GM23338 (cell line): ENCODE measurements at regions not wholly inside any gene's neighbourhood (a gene's known extent, or its start where the extent isn't known, plus 50 kb on each side); places are given as distances from the start of the nearest gene placed in this dataset.

Experiments
- ATAC-seq: fragments of 200-7000 bp; cut with Tn5 transposase; 3 replicates; pipeline ENCODE4 v1.9.1; 2020
- DNase-seq: peaks from one replicate; pipeline ENCODE4 v3.0.0-alpha.2; 2015; ENCODE audit warnings: low spot score
- H2AFZ ChIP-seq: fragments of 200-600 bp; sonication (generic); 2 replicates; pipeline ENCODE4 v1.8.0; 2016; ENCODE audit warnings: antibody characterized with exemption, mild to moderate bottlenecking, moderate library complexity
- H3F3A ChIP-seq: fragments of 200-600 bp; sonication (generic); replicated peaks from 2 replicates; pipeline ENCODE4 v1.8.0; 2017; ENCODE audit warnings: antibody characterized with exemption, mixed run types, low read depth
- H3K27ac ChIP-seq: fragments of 200-600 bp; sonication (generic); 2 replicates; pipeline ENCODE4 v1.6.1; 2016; ENCODE audit warnings: low read depth
- H3K27me3 ChIP-seq: fragments of 200-600 bp; sonication (generic); 2 replicates; pipeline ENCODE4 v1.8.0; 2016; ENCODE audit warnings: mild to moderate bottlenecking, mixed run types, moderate library complexity; ENCODE audit not compliant: insufficient read depth
- H3K36me3 ChIP-seq: fragments of 200-600 bp; sonication (generic); 2 replicates; pipeline ENCODE4 v1.8.0; 2016; ENCODE audit warnings: mild to moderate bottlenecking; ENCODE audit not compliant: insufficient read depth
- H3K4me1 ChIP-seq: fragments of 200-600 bp; sonication (generic); 2 replicates; pipeline ENCODE4 v1.8.0; 2016; ENCODE audit warnings: mild to moderate bottlenecking, moderate library complexity; ENCODE audit not compliant: insufficient read depth
- H3K4me2 ChIP-seq: fragments of 200-600 bp; sonication (generic); 2 replicates; pipeline ENCODE4 v1.7.1; 2017; ENCODE audit warnings: mixed run types
- H3K4me3 ChIP-seq: fragments of 200-600 bp; sonication (generic); 2 replicates; pipeline ENCODE4 v1.6.1; 2016; ENCODE audit warnings: mixed run types
- H3K79me2 ChIP-seq: fragments of 200-600 bp; sonication (generic); replicated peaks from 2 replicates; pipeline ENCODE4 v1.8.0; 2017; ENCODE audit warnings: mild to moderate bottlenecking; ENCODE audit not compliant: insufficient read depth
- H3K9me2 ChIP-seq: fragments of 200-600 bp; sonication (generic); 2 replicates; pipeline ENCODE4 v1.8.0; 2017; ENCODE audit not compliant: insufficient read depth
- H4K20me1 ChIP-seq: fragments of 200-600 bp; sonication (generic); replicated peaks from 2 replicates; pipeline ENCODE4 v1.8.0; 2017; ENCODE audit warnings: mild to moderate bottlenecking; ENCODE audit not compliant: insufficient read depth
- H3K27ac Mint-ChIP-seq: 2 replicates; pipeline ENCODE4 v1.8.0; 2020; ENCODE audit warnings: inconsistent platforms, mild to moderate bottlenecking, moderate library complexity, mixed read lengths
- H3K27me3 Mint-ChIP-seq: 3 replicates; pipeline ENCODE4 v1.8.0; 2022; ENCODE audit warnings: low read depth, mild to moderate bottlenecking, moderate library complexity, mixed read lengths, inconsistent platforms; ENCODE audit not compliant: insufficient read depth, poor library complexity
- H3K36me3 Mint-ChIP-seq: 3 replicates; pipeline ENCODE4 v1.8.0; 2021; ENCODE audit warnings: low read depth, mild to moderate bottlenecking, inconsistent platforms, moderate library complexity, mixed read lengths
- H3K4me1 Mint-ChIP-seq: 3 replicates; pipeline ENCODE4 v1.8.0; 2020; ENCODE audit warnings: mild to moderate bottlenecking, inconsistent platforms, mixed read lengths
- H3K4me3 Mint-ChIP-seq: 3 replicates; pipeline ENCODE4 v1.8.0; 2021; ENCODE audit warnings: moderate library complexity, mild to moderate bottlenecking, inconsistent platforms, mixed read lengths
- H3K9me3 Mint-ChIP-seq: 3 replicates; pipeline ENCODE4 v1.8.0; 2020; ENCODE audit warnings: moderate library complexity, mild to moderate bottlenecking, inconsistent platforms, mixed read lengths
- CREB1 ChIP-seq: fragments of 250-450 bp; sonication (Bioruptor Pico); IDR thresholded peaks from 2 replicates; pipeline ENCODE4 v1.5.0; 2020; ENCODE audit warnings: low read depth, mild to moderate bottlenecking, moderate library complexity
- EZH2 ChIP-seq: fragments of 200-600 bp; sonication (generic); IDR thresholded peaks from one replicate; pipeline ENCODE4 v1.8.0; 2017; ENCODE audit warnings: antibody characterized with exemption, mild to moderate bottlenecking, low read depth; ENCODE audit not compliant: unreplicated experiment
- EZH2phosphoT487 ChIP-seq: fragments of 200-600 bp; sonication (generic); IDR thresholded peaks from one replicate; pipeline ENCODE4 v1.8.1; 2018; ENCODE audit warnings: antibody characterized with exemption; ENCODE audit not compliant: unreplicated experiment
- JUNB ChIP-seq: IDR thresholded peaks from one replicate; pipeline ENCODE4 v1.6.1; 2016; ENCODE audit warnings: antibody characterized with exemption; ENCODE audit not compliant: unreplicated experiment
- NANOG ChIP-seq: IDR thresholded peaks from 2 replicates; pipeline ENCODE4 v1.6.1; 2016; ENCODE audit warnings: antibody characterized with exemption, borderline replicate concordance
- POLR2AphosphoS5 ChIP-seq: IDR thresholded peaks from 2 replicates; pipeline ENCODE4 v1.6.1; 2016; ENCODE audit warnings: antibody characterized with exemption, low read depth
- STAT1 ChIP-seq: IDR thresholded peaks from one replicate; pipeline ENCODE4 v1.6.1; 2016; ENCODE audit warnings: antibody characterized with exemption; ENCODE audit not compliant: unreplicated experiment
- ZNF114 ChIP-seq: fragments of 250-450 bp; sonication (Bioruptor Pico); IDR thresholded peaks from 2 replicates; pipeline ENCODE4 v1.5.0; 2020; ENCODE audit warnings: mild to moderate bottlenecking, moderate library complexity
- ZNF331 ChIP-seq: fragments of 250-450 bp; sonication (Bioruptor Pico); IDR thresholded peaks from 2 replicates; pipeline ENCODE4 v1.5.0; 2020; ENCODE audit warnings: low read depth, mild to moderate bottlenecking, moderate library complexity
- TF ChIP-seq, protein P1 (sequence below): fragments of 250-450 bp; sonication (Bioruptor Pico); IDR thresholded peaks from 2 replicates; pipeline ENCODE4 v1.5.0; 2020; ENCODE audit warnings: mild to moderate bottlenecking, moderate library complexity
- TF ChIP-seq, protein P2 (sequence below), 2 experiments: fragments of 200-600 bp in 1 of 2; sonication (generic) in 1 of 2; conservative IDR thresholded peaks; 2 replicates each; pipeline versions ENCODE4 v1.5.1 to v1.6.1; 2016 to 2017; ENCODE audit warnings: antibody characterized with exemption in 2 of 2, low read depth in 2 of 2, mild to moderate bottlenecking in 2 of 2, moderate library complexity in 1 of 2
- TF ChIP-seq, protein P3 (sequence below): IDR thresholded peaks from one replicate; pipeline ENCODE4 v1.6.1; 2018; ENCODE audit warnings: antibody characterized with exemption; ENCODE audit not compliant: unreplicated experiment
- TF ChIP-seq, protein P4 (sequence below): IDR thresholded peaks from 2 replicates; pipeline ENCODE4 v1.6.1; 2016; ENCODE audit warnings: antibody characterized with exemption

DNA sequence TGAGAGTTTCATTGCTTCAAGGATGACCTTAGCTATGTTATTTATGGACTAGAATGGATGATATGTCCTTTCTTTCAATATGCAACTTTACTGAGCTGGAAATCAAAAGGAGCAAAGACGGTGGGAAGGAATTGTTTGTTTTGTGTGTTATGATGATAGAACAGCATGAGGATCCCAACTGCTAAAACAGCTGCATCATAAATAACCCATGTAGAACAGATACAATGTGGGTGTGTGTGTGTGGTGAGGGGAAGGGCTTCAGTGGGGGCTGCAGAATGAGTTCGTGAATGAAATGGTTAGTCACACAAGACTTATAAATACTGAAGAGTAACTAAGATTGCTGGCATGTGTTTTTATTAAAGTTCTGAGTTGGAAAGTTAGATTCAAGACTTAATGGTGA, 80.1 kb downstream of the DACT1 start:
- no peak for DNase-seq
- H3K4me2 ChIP-seq = no peak overlapping the region
- no peaks in the 10 kb centered on the region for H3K36me3 ChIP-seq
- H3K79me2 ChIP-seq = no peaks in the 10 kb centered on the region
- Mint-ChIP-seq H3K27me3 (no peaks in the 10 kb centered on the region), H3K27ac (no peak overlapping the region), H3K4me1 (no peaks in the 10 kb centered on the region; the same call in 2 of the 3 replicates), H3K36me3 (no peaks in the 10 kb centered on the region), H3K4me3 (no peak overlapping the region), H3K9me3 (no peaks in the 10 kb centered on the region)
- TF ChIP-seq ZNF331 (CRISPR knock-in tag) = no peak
- TF ChIP-seq NANOG = no peak
- no peak for TF ChIP-seq ZNF114 (CRISPR knock-in tag)
- TF ChIP-seq, protein P1, sequence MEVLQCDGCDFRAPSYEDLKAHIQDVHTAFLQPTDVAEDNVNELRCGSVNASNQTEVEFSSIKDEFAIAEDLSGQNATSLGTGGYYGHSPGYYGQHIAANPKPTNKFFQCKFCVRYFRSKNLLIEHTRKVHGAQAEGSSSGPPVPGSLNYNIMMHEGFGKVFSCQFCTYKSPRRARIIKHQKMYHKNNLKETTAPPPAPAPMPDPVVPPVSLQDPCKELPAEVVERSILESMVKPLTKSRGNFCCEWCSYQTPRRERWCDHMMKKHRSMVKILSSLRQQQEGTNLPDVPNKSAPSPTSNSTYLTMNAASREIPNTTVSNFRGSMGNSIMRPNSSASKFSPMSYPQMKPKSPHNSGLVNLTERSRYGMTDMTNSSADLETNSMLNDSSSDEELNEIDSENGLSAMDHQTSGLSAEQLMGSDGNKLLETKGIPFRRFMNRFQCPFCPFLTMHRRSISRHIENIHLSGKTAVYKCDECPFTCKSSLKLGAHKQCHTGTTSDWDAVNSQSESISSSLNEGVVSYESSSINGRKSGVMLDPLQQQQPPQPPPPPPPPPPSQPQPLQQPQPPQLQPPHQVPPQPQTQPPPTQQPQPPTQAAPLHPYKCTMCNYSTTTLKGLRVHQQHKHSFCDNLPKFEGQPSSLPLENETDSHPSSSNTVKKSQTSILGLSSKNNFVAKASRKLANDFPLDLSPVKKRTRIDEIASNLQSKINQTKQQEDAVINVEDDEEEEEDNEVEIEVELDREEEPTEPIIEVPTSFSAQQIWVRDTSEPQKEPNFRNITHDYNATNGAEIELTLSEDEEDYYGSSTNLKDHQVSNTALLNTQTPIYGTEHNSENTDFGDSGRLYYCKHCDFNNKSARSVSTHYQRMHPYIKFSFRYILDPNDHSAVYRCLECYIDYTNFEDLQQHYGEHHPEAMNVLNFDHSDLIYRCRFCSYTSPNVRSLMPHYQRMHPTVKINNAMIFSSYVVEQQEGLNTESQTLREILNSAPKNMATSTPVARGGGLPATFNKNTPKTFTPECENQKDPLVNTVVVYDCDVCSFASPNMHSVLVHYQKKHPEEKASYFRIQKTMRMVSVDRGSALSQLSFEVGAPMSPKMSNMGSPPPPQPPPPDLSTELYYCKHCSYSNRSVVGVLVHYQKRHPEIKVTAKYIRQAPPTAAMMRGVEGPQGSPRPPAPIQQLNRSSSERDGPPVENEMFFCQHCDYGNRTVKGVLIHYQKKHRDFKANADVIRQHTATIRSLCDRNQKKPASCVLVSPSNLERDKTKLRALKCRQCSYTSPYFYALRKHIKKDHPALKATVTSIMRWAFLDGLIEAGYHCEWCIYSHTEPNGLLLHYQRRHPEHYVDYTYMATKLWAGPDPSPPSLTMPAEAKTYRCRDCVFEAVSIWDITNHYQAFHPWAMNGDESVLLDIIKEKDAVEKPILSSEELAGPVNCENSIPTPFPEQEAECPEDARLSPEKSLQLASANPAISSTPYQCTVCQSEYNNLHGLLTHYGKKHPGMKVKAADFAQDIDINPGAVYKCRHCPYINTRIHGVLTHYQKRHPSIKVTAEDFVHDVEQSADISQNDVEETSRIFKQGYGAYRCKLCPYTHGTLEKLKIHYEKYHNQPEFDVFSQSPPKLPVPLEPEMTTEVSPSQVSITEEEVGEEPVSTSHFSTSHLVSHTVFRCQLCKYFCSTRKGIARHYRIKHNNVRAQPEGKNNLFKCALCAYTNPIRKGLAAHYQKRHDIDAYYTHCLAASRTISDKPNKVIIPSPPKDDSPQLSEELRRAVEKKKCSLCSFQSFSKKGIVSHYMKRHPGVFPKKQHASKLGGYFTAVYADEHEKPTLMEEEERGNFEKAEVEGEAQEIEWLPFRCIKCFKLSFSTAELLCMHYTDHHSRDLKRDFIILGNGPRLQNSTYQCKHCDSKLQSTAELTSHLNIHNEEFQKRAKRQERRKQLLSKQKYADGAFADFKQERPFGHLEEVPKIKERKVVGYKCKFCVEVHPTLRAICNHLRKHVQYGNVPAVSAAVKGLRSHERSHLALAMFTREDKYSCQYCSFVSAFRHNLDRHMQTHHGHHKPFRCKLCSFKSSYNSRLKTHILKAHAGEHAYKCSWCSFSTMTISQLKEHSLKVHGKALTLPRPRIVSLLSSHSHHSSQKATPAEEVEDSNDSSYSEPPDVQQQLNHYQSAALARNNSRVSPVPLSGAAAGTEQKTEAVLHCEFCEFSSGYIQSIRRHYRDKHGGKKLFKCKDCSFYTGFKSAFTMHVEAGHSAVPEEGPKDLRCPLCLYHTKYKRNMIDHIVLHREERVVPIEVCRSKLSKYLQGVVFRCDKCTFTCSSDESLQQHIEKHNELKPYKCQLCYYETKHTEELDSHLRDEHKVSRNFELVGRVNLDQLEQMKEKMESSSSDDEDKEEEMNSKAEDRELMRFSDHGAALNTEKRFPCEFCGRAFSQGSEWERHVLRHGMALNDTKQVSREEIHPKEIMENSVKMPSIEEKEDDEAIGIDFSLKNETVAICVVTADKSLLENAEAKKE (CRISPR knock-in tag) = no peak
- no peak for TF ChIP-seq POLR2AphosphoS5
- TF ChIP-seq, protein P2, sequence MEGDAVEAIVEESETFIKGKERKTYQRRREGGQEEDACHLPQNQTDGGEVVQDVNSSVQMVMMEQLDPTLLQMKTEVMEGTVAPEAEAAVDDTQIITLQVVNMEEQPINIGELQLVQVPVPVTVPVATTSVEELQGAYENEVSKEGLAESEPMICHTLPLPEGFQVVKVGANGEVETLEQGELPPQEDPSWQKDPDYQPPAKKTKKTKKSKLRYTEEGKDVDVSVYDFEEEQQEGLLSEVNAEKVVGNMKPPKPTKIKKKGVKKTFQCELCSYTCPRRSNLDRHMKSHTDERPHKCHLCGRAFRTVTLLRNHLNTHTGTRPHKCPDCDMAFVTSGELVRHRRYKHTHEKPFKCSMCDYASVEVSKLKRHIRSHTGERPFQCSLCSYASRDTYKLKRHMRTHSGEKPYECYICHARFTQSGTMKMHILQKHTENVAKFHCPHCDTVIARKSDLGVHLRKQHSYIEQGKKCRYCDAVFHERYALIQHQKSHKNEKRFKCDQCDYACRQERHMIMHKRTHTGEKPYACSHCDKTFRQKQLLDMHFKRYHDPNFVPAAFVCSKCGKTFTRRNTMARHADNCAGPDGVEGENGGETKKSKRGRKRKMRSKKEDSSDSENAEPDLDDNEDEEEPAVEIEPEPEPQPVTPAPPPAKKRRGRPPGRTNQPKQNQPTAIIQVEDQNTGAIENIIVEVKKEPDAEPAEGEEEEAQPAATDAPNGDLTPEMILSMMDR (conservative IDR thresholded peaks at IDR 0.05; ENCODE audit: low read depth in 2 of 2) = no peak
- TF ChIP-seq, protein P3, sequence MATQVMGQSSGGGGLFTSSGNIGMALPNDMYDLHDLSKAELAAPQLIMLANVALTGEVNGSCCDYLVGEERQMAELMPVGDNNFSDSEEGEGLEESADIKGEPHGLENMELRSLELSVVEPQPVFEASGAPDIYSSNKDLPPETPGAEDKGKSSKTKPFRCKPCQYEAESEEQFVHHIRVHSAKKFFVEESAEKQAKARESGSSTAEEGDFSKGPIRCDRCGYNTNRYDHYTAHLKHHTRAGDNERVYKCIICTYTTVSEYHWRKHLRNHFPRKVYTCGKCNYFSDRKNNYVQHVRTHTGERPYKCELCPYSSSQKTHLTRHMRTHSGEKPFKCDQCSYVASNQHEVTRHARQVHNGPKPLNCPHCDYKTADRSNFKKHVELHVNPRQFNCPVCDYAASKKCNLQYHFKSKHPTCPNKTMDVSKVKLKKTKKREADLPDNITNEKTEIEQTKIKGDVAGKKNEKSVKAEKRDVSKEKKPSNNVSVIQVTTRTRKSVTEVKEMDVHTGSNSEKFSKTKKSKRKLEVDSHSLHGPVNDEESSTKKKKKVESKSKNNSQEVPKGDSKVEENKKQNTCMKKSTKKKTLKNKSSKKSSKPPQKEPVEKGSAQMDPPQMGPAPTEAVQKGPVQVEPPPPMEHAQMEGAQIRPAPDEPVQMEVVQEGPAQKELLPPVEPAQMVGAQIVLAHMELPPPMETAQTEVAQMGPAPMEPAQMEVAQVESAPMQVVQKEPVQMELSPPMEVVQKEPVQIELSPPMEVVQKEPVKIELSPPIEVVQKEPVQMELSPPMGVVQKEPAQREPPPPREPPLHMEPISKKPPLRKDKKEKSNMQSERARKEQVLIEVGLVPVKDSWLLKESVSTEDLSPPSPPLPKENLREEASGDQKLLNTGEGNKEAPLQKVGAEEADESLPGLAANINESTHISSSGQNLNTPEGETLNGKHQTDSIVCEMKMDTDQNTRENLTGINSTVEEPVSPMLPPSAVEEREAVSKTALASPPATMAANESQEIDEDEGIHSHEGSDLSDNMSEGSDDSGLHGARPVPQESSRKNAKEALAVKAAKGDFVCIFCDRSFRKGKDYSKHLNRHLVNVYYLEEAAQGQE = no peak
- TF ChIP-seq EZH2phosphoT487 = no peak
- no peak for TF ChIP-seq CREB1 (CRISPR knock-in tag)
- no peak for TF ChIP-seq EZH2
- TF ChIP-seq STAT1 = no peak
- TF ChIP-seq, protein P4, sequence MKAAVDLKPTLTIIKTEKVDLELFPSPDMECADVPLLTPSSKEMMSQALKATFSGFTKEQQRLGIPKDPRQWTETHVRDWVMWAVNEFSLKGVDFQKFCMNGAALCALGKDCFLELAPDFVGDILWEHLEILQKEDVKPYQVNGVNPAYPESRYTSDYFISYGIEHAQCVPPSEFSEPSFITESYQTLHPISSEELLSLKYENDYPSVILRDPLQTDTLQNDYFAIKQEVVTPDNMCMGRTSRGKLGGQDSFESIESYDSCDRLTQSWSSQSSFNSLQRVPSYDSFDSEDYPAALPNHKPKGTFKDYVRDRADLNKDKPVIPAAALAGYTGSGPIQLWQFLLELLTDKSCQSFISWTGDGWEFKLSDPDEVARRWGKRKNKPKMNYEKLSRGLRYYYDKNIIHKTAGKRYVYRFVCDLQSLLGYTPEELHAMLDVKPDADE = no peak
- no peak for TF ChIP-seq JUNB
- no peaks in the 10 kb centered on the region for H3K4me1 ChIP-seq
- no peaks in the 10 kb centered on the region for H3K27me3 ChIP-seq
- H3K9me2 ChIP-seq = peaks cover 9% of the 10 kb centered on the region
- H3K27ac ChIP-seq = no peak overlapping the region
- no peak for ATAC-seq
- no peak overlapping the region for H3K4me3 ChIP-seq
- no peaks in the 10 kb centered on the region for H4K20me1 ChIP-seq
- H3F3A ChIP-seq = no peaks in the 10 kb centered on the region
- no peak overlapping the region for H2AFZ ChIP-seq
